H54 (cell line): ENCODE measurements at regions not wholly inside any gene's neighbourhood (a gene's known extent, or its start where the extent isn't known, plus 50 kb on each side); places are given as distances from the start of the nearest gene placed in this dataset.

Experiments used
- DNase-seq: peaks from one replicate; pipeline ENCODE4 v3.0.0; 2011; ENCODE audit warnings: low spot score, mixed read lengths; ENCODE audit not compliant: insufficient read length
- FAIRE-seq: peaks from 3 replicates; lab custom pipeline; 2011; peaks lifted over from hg19 to GRCh38; lab: Jason Lieb, UNC
- POLR2A ChIP-seq: IDR thresholded peaks from 2 replicates; pipeline ENCODE4 v1.6.1; 2011; ENCODE audit warnings: low read depth, mild to moderate bottlenecking, low read length

- DNase-seq (no peak), FAIRE-seq (no peak)
- no peak for TF ChIP-seq POLR2A
Measured at GRCh38 chr6:108734271-108734922, 113.8 kb upstream of the ARMC2 start.

DNA sequence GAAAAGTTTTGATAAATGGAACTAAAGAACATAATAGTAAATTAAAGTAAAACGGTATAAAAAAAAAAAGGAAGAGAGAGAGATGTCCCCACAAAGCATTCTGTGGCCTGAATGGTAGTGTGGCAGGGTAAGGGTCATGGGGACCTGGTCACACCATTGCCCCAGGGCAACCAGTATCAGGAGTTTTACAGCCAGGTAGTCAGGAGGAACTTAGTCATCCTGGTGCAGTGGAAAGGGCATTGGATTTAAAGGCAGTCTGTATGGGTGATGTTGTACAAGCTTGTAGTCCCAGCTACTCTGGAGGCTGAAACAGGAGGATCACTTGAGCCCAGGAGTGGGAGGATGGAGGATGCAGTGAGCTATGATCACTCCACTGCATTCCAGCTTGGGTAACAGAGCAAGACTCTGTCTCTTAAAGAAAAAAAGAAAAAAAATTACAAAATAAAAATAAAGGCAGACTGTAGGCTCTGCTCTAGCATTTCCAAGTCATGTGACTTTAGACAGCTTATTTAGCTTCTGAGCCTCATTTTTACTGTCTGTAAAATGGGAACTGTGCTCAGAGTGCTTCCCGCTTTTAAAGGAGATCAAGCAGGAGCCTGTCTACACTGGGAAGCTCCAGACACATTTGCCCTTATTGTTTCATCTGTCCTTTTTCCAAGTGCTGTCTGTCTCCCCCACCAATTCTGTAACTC lies 112.8 kb upstream of the ARMC2 start:
- no peak for TF ChIP-seq POLR2A
- DNase-seq: no peak

DNA sequence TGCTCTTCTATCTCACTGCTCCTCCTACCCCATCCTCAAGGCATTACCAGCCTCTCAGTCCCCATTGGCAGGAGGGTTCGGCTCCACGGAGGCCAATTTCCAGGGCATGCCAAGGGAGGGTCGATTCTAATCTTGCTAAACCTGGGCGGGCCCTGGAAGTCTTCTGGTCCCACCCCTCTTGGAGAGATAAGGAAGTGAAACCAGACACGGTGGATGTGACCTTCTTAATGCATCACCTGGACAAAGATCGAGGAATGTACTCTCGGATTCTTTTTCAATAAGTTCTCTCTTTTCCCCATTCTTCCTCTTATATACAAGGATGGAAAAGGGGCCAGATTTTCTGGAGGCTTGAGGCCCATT lies 112.2 kb upstream of the ARMC2 start:
- TF ChIP-seq POLR2A: no peak
- FAIRE-seq (no peak), DNase-seq (no peak)

More for the DNA sequence above, 112.8 kb upstream of the ARMC2 start:
- FAIRE-seq: no peak

DNA sequence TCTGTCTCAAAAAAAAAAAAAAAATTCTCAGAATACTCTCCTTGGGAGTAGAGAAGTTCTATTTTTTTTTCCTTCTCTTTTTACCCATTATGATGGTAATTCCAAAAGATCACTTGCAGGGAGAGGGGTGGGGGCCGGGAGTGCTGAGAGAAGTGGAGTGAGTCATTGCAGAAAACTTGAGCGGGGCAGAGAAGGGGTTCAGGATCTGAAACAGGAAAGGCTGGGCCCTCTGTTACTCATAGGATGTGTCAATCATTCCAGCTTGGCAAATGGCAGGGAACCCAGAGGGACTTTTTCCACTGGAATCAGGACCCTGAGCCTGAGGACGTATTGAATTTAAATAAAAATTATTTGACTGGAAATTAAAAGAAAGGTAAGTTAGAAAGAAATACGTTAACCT lies 111.4 kb upstream of the ARMC2 start:
- no peak for TF ChIP-seq POLR2A
- FAIRE-seq (no peak), DNase-seq (peak; percentile 28)

- FAIRE-seq (peak; percentile 6), DNase-seq (peak; percentile 52)
- no peak for TF ChIP-seq POLR2A
Measured at GRCh38 chr6:108737594-108738546, 110.4 kb upstream of the ARMC2 start.

DNA sequence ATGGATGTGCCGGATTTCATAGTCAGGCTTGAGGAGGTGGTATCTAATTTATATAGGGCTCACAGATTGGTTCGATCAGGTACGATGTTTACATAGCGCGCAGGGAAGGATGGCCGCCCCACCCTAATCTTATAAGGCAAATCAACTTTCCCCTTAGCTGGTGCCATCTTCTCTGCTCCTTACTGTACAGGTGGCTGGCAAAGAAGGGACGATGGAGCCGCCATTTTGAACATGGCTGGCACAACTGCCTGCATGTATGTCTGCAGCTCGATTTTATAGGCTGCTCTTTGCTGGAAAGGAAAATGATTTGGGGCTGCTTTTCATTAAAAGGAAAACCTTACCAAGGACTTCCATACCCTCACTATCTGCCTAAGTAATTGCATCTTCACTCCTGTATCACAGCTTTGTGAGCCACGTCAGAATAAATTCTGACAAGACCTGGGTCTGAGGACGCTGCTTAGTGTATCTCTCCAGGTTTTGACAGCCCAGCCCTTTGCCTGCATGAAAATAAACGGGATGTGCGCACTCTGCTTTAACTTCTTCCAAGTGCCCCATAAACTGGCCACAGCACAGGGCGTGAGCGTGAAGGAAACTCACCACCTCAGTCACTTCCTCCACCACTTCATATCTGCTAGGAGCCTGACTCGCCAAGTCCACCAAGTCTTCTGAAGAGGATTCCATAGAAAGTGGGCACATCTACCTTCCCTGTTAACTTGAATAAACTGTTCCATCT lies 109.4 kb upstream of the ARMC2 start:
- TF ChIP-seq POLR2A: no peak
- FAIRE-seq (no peak), DNase-seq (no peak)

DNA sequence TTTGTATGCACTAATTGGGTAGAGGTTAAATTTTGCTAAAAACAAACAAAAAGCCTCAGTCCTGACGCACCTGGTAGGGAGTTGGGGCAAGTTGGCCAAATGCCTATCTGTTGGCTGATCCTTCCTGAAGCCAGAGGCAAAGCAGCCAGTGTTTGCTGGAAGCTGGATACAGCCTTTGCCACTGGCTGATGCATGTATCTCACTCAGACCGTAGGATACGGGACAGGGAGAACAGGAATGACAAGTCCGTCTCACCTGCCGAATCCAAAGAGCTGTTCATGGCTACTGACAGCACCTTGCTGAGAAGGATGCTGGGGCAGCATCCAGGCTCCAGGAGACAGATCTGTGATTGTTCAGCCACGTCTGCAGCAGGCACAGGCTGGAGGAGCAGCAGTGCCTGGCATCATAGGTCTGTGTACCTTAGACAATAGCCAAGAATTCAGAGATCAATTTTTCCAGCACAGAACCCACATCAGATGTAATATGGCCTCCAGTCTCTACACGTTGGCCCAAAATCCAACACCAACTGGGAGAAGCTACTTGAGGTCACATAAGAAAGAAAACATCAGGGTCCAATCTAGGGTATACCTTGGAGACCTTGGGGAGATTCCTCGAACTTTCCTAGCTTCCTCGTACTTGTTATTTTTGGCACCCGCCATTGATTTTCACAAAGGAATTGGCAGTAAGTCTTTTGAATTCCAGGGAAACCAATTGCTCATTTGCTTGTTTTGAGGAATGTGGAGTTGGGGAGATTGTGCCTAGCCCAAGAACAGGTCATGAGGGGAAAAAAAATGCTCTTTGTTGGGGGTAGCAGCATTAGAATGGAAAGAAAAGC lies 108.5 kb upstream of the ARMC2 start:
- TF ChIP-seq POLR2A: no peak
- DNase-seq (no peak), FAIRE-seq (no peak)

DNA sequence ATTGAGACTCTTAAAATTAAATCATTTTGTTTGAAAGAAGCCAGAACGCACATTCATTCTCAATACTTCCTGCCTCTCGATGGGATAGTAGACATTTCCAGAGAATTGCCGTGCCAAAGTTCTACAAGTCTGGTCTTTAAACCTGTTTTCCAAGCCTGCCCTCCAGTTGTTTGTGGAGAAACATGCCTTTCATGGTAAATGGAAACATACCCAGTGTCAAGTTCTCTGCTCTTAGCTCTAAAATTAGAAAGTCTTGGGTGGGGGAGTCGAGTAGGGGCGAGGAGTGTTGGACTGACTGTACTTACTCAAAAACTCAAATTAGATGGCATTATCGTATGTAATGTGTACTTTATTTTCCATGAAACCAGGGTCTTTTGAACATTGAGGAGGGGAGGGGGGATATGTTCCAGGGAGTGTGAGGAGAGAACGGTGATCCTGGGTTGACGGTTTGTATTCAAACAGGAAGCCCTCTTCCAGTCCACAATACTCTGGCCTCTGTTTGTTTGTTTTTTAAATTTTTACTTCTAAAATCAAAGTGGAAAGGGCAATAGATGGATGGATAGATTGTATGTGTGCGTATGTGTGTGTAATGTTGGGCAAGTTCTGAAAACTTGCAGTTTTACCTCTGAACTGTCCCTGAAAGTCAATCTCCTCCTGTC lies 106.8 kb upstream of the ARMC2 start:
- DNase-seq (no peak), FAIRE-seq (no peak)
- TF ChIP-seq POLR2A: no peak

- DNase-seq: no peak
- FAIRE-seq: no peak
- no peak for TF ChIP-seq POLR2A
Measured at GRCh38 chr6:108742041-108742440, 106.2 kb upstream of the ARMC2 start.

GRCh38 chr6:108744244-108744972 lies 103.8 kb upstream of the ARMC2 start:
- DNase-seq (no peak), FAIRE-seq (no peak)
- no peak for TF ChIP-seq POLR2A

DNA sequence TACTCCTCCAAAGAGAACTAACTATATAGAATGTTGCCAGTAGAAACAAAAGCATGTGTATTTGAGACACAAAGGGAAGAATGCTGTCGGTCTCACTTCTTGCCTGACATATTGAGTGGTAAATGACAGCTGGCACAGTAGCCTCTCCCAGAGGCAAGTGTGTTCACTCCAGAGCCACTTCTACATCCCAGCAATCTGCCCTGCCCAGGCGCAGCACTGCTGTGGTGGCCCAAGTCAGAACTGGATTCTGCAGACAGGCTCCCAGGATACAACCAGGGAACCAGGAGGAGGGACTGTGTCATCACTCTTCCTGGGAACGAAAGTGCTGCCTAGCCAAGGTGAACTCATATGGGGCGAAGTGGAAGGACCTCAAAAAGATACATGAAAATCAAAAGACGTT lies 103.2 kb upstream of the ARMC2 start:
- no peak for FAIRE-seq

More for the DNA sequence above, 103.2 kb upstream of the ARMC2 start:
- no peak for DNase-seq
- no peak for TF ChIP-seq POLR2A
